ENCODE measurements at regions not wholly inside any gene's neighbourhood (a gene's known extent, or its start where the extent isn't known, plus 50 kb on each side); places are given as distances from the start of the nearest gene placed in this dataset.
"Not testable (repeated sequence)": the region's sequence is repeated elsewhere in the genome, so short reads cannot be mapped to it uniquely, and the experiment has no call there.

DNA sequence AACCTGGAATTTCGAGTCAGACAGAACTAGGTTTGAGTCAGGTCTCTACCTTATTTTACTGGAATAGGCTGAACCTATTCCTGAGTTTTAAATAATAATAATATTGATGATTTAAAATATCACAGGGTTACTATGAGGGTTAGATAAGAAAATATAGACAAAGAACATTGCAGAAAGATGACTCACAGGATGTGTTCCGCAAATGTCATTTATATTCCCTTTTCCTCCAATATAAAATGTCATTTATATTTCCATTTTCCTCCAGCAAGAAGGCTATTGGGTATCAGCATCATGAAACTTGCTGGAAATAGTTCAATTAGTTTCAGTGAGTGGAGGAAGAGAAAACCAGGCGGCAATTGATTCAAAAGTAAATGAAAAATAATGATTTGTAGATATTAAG is 163.9 kb upstream of the RASSF8 start:
- no peak for DNase-seq

- peak; percentile 45 to 49 for DNase-seq
Measured at GRCh38 chr12:25796523-25797000, 161.9 kb upstream of the RASSF8 start.

- no peak for DNase-seq
Measured at GRCh38 chr12:25797386-25797785, 161.1 kb upstream of the RASSF8 start.

- DNase-seq, result no peak
Measured at GRCh38 chr12:25797949-25798348, 160.5 kb upstream of the RASSF8 start.

- peak in 1 of 2 donors; percentile 29 for DNase-seq
Measured at GRCh38 chr12:25800101-25800500, 158.4 kb upstream of the RASSF8 start.

GRCh38 chr12:25801734-25802133 is 156.7 kb upstream of the RASSF8 start:
- no peak for DNase-seq

DNA sequence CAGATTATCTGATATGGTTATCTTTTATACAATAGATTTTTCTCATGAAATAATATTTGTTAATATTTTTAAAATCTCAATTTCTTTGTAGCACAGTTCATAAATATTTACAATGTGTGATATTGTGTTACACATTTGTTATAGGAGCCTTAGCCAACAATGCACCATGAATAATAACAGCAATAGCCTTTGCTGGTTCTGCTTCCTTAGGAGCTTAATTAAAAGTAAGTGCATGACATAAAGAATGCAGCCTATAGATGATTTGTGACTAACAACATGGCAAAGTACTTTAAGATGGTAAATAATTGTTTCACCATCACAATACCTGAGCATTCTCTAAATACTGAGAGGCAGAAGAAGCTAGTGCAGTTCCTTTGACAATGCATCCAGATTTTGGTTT is 156.3 kb upstream of the RASSF8 start:
- no peak for DNase-seq

- not testable (repeated sequence) for DNase-seq
Measured at GRCh38 chr12:25803029-25803664, 155.3 kb upstream of the RASSF8 start.

DNA sequence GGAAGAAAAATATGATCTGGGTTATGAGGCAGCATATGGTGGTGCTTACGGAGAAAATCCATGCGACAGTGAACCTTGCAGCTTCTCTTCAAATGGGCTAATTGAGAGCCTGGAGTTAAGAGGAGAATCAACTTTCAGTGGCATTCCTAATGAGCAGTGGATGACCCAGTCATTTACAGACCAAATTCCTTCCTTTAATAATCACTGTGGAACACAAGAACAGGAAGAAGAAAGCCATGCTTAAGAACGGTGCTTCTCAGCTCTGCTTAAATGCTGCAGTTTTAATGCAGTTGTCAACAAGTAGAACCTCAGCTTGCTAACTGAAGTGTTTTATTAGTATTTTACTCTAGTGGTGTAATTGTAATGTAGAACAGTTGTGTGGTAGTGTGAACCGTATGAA is 154.2 kb upstream of the RASSF8 start:
- DNase-seq, result not testable (repeated sequence)

DNA sequence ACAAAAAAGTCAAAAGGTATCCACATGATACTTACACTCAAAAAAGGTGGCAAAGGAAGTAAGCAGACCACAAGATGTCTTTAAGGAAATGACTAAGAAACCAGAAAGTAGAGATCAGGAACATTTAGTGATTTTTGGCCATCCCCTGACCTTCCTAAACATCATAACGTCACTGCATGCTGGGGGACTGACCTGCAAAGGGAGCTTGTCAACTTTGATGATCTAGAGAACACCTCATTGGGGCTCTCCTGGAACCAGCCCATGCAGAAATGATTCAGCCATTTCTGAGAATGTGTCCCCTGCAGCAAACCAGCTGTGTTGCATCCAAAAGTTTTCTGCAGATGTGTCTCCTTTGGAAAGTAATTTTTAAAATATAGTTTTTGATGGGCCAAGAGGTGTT is 152.2 kb upstream of the RASSF8 start:
- no peak for DNase-seq

GRCh38 chr12:25808604-25809003 is 149.9 kb upstream of the RASSF8 start:
- DNase-seq, result no peak

- no peak for DNase-seq
Measured at GRCh38 chr12:25810683-25811082, 147.8 kb upstream of the RASSF8 start.

DNA sequence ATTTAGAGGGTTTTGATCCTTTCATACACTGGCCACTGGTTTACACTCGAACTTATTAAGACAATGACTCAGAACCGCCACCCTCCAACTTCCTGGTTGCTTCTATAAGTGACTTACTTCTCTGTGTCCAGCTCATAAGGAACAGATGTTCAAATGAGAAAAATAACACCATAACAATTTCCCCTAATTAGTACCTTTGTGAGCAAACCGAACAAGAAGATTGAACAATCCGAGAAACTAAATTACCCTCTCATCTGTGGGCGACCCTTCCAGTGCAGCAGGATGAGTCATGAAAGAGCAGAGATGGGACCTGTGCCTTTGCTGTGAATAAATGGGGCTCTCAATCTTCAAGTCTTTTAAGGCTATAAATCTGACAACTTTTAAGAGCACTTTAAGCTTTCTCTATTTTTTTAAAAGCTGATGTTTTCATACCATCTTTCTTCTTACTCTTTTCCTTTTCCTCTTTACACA is 146.8 kb upstream of the RASSF8 start:
- DNase-seq, result peak in 1 of 2 donors; percentile 42

DNA sequence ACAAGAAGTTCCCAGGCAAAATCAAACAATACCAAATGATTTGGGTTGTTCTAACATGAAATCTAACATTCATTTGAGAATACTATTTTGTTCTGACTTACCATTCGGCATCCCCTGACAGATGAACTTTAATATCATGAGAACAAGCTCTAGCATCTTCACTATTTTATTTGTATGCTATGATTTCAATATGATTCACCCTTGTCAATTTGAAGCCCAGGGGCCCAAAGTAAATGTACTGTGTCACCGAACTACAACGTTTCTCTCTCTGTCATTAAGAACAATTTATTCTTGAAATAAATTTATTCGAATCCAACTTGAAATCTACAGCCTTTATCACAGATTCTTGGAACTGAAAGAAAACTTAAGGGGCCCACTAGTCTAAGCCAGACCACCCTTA is 146.2 kb upstream of the RASSF8 start:
- no peak for DNase-seq

- DNase-seq, result no peak
Measured at GRCh38 chr12:25813843-25814242, 144.6 kb upstream of the RASSF8 start.

DNA sequence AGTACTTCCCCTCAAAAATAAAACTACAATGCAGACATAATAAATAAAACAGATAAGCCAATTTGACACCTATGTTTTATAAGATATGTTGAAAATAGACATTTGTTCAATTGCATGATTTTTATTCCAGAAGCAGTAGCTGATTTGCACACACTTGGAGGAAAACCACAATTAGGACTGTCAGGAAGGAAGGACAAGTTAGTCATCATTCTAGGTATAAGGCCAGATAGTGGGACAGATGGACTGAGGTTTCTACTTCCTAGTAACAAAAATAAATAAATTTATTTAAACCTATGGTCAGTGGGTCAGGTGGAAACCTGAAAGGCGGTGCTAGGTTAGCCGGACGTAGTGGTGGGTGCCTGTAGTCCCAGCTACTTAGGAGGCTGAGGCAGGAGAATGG is 141.8 kb upstream of the RASSF8 start:
- DNase-seq, result no peak

DNA sequence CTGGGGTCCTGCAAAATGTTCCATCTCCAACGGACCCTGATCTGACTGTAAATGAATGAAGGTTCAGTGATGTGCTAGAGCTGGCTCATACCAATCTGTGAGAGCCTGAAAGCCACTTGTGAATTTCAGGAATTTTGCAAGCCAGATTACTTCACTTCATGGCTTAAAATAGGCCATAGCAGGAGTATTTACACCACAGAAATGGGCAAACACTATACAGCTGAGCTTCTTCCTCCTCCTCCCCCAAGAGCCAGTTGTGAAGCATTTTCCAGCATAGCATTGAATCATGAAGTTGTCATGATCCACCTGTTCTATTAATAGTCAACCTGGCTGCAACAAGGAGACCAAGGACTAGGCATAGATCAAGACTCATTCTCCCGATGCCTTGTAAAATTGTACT is 141.3 kb upstream of the RASSF8 start:
- DNase-seq, result peak; percentile 25 to 27

DNA sequence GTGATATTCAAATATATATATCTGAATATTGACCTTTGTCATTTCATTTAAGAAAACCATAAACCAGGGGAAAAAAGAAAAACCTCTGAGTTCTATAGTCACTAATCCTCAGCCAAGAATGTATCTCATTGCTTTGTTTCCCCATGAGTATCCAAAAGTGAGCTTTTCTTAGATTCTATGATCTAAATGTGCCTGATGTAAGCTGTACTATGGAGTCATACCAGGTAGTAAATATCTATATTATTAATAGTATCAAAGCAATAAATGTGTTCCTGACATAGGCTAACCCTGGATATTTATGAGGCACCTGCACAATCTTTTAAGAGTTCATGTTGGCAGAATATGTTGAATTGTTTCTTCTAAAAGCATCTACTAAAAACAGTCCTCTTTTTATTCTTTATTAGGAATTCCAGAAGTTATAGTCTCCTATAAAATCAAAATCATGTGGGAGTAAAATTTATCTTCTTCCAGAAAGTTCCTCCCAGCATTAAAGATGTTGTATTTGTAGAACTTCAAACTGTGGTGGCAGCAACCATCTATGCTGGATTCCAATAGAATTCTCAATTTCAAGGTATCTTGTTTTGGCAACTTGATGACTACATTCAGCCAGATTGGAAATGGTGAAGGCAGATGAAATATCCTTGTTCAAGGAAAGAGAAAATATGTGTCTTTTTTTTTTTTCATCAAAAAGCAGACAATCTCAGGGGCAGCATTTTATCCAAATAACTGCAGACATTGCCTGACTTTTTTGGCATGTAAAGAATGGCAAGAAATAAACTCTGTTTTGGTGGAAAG is 139.7 kb upstream of the RASSF8 start:
- DNase-seq, result no peak

DNA sequence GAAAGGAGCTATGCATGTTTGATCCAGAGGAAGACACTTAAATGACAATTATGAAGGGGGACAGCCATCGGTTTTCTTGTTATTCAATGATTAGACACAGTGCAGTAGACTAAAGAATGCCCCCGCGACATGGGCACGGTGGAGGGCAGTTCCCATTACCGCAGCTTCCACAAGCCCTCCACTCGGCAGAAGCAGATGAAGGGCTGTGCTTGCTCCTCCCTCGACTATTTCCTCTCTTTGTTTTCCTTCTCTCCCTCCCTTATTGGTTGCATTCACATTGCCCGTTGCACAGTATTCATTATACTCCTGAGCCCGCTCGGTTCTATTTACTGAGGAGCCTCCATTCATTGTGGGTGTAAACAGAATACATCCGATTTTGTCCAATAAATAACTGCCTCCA is 138.8 kb upstream of the RASSF8 start:
- no peak for DNase-seq

DNA sequence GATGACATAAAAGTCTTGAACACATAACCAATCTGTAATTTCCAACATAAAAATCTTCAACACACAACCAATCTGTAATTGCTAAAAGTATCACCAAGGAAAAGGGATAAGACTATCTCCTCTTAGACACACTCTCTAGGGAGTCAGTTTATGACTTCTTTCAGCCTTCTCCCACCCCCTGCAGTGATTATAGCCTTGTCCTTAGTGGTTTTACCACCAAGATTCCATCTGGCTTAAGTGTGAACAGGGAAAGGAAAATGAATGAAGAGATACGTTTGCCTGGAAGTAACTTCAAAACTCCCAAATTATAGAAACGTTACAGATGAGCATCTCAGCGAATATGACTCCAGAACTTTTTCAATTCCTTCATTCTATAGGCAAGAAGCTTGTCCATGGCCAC is 136.2 kb upstream of the RASSF8 start:
- no peak for DNase-seq

DNA sequence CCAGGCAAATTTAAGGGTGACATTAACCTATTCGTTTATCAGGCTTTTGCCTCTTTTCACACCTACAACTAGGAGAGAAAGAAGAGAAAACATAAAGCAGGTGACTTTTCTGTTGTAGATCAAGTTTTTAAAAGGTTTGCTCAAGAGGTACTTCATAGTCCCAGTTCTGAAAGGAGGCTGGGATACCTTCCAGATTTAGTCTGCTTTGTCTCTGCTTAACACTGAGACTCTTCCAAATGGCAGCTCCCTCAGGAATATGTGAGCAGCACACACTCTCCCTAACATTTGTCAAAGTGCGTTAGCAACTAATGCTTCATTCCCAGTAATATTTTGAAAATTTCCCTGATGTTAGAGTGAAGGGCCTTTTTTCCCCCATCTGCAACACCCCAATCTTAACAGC is 133.7 kb upstream of the RASSF8 start:
- no peak for DNase-seq

- no peak for DNase-seq
Measured at GRCh38 chr12:25825446-25825845, 133.0 kb upstream of the RASSF8 start.

DNA sequence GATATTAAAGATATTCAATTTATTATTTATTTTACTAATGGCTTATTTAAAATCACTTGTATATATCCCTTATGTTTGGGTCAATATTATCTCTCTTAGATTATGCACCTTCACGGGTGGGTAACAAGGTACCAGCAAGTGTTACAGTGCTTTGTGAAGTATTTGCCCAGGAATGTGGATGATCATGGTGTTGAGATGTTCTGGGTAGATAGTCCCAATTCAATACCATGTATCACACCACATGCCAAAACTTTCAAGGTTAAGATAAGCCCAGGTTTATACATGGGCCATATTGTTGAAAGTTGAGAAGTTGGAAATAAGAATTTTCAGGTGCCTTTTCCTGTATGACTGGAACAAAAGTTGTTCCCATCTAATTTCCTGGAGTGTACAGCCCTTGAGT is 131.3 kb upstream of the RASSF8 start:
- no peak for DNase-seq

GRCh38 chr12:25827747-25828146 is 130.7 kb upstream of the RASSF8 start:
- DNase-seq, result no peak

Measured in inflammatory macrophage (primary cell).